Mesothelial cell of epicardium (in vitro differentiated cells): ENCODE measurements at regions not wholly inside any gene's neighbourhood (a gene's known extent, or its start where the extent isn't known, plus 50 kb on each side); places are given as distances from the start of the nearest gene placed in this dataset.
"Not testable (repeated sequence)": the region's sequence is repeated elsewhere in the genome, so short reads cannot be mapped to it uniquely, and the experiment has no call there.

Source experiments
- DNase-seq, 2 experiments: peaks; one replicate each; pipeline ENCODE4 v3.0.0; 2021; ENCODE audit warnings: low spot score in 2 of 2; ENCODE audit not compliant: unreplicated experiment in 2 of 2
- H3K27ac Mint-ChIP-seq: 2 replicates; pipeline ENCODE4 v1.8.0; 2021; ENCODE audit warnings: mixed read lengths
- H3K27me3 Mint-ChIP-seq: 2 replicates; pipeline ENCODE4 v1.8.0; 2021; ENCODE audit warnings: low read depth, mixed read lengths
- H3K36me3 Mint-ChIP-seq: 2 replicates; pipeline ENCODE4 v1.8.0; 2021; ENCODE audit warnings: mixed read lengths
- H3K4me1 Mint-ChIP-seq: 2 replicates; pipeline ENCODE4 v1.8.0; 2021; ENCODE audit warnings: mixed read lengths
- H3K4me3 Mint-ChIP-seq: 2 replicates; pipeline ENCODE4 v1.8.0; 2021; ENCODE audit warnings: mild to moderate bottlenecking, moderate library complexity, mixed read lengths
- H3K9me3 Mint-ChIP-seq: 2 replicates; pipeline ENCODE4 v1.8.0; 2021; ENCODE audit warnings: mixed read lengths
- CTCF ChIP-seq: fragments of 200-600 bp; sonication (generic); IDR thresholded peaks from one replicate; pipeline ENCODE4 v1.5.0; 2021; ENCODE audit warnings: antibody characterized with exemption; ENCODE audit not compliant: unreplicated experiment

DNA sequence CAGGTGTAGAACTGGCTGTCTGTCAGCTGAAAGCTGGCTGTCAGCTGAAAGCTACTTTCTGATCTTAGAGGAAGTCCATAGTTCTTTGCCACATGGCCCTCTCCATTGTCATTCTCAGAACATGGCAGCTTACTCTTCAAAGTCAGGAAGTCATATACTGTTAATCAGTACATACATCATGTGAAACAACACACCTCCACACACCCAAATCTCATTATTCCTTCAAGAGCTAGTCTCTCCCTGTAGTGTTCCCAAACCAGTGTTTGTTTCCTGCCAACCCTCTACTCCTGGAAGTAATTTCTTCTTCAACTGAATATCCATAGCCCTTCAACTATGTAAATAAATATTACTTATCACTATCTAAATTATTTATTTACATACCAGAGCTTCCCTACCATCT lies 58.9 kb downstream of the OR5AK2 start:
- DNase-seq = no peak
- Mint-ChIP-seq H3K9me3 (peaks cover 22% of the 10 kb centered on the region), H3K27ac (no peak overlapping the region), H3K4me3 (no peak overlapping the region), H3K4me1 (no peaks in the 10 kb centered on the region), H3K27me3 (no peaks in the 10 kb centered on the region), H3K36me3 (peaks cover 2% of the 10 kb centered on the region)
- no peak for TF ChIP-seq CTCF

- Mint-ChIP-seq H3K4me3 (no peak overlapping the region), H3K4me1 (peaks cover 2% of the 10 kb centered on the region), H3K27ac (no peak overlapping the region), H3K36me3 (peaks cover 2% of the 10 kb centered on the region), H3K27me3 (no peaks in the 10 kb centered on the region), H3K9me3 (peaks cover 15% of the 10 kb centered on the region)
- TF ChIP-seq CTCF = no peak
- no peak for DNase-seq
Observed at GRCh38 chr11:57049749-57050148, 61.0 kb downstream of the OR5AK2 start.

DNA sequence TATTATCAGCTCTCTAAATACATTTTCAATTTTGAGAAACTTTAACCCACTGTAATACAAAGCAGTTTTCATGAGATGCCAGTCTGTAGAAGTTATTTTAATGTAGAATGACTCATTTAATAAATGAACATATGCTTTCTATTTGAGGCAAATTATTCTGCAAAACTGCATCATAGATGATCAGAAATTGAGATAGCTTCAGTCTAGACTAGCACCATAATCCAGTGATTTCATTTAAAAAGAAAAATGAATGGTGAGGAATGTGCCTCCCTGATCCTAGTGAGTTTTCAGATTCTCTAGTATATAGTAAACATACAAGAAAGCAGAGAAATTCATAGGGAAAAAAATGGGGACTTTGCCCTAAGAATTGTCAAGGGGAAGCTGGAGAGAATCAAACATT lies 66.1 kb downstream of the OR5AK2 start:
- H3K36me3 Mint-ChIP-seq = peaks cover 2% of the 10 kb centered on the region
- peaks cover 6% of the 10 kb centered on the region for H3K9me3 Mint-ChIP-seq
- H3K27ac Mint-ChIP-seq = no peak overlapping the region
- H3K27me3 Mint-ChIP-seq = peaks cover 2% of the 10 kb centered on the region
- TF ChIP-seq CTCF = no peak
- no peak for DNase-seq
- H3K4me1 Mint-ChIP-seq = peaks cover 6% of the 10 kb centered on the region
- H3K4me3 Mint-ChIP-seq = no peak overlapping the region

GRCh38 chr11:57055744-57056143 lies 67.0 kb downstream of the OR5AK2 start:
- H3K4me1 Mint-ChIP-seq = peaks cover 6% of the 10 kb centered on the region
- H3K36me3 Mint-ChIP-seq = peaks cover 2% of the 10 kb centered on the region
- no peak for TF ChIP-seq CTCF
- H3K4me3 Mint-ChIP-seq = no peak overlapping the region
- H3K9me3 Mint-ChIP-seq = peaks cover 12% of the 10 kb centered on the region
- H3K27me3 Mint-ChIP-seq = peaks cover 2% of the 10 kb centered on the region
- DNase-seq = no peak
- peak overlapping the region; percentile 36 for H3K27ac Mint-ChIP-seq

DNA sequence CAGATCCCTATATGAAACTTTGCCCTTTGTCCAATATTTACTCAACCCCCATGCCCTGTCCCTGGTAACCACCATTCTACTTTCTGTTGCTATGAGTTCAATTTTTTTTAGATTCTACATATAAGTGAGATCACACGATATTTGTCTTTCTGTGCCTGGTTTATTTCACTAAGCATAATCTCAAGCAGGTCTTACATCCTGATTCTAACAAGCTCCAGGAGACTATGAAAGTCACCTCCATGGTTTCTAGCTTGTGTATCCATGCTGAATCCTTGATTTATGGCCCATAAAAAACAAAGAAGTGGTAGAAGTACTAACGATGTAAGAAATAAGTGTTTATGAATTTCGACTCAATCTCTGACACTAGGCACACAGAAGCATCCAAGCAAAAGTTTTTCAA lies 68.0 kb downstream of the OR5AK2 start:
- Mint-ChIP-seq H3K4me1 (peaks cover 6% of the 10 kb centered on the region), H3K27me3 (peaks cover 2% of the 10 kb centered on the region), H3K36me3 (peaks cover 2% of the 10 kb centered on the region), H3K9me3 (peaks cover 15% of the 10 kb centered on the region), H3K4me3 (no peak overlapping the region), H3K27ac (no peak overlapping the region)
- no peak for DNase-seq
- no peak for TF ChIP-seq CTCF

GRCh38 chr11:57057561-57057960 lies 68.8 kb downstream of the OR5AK2 start:
- H3K27ac Mint-ChIP-seq = no peak overlapping the region
- peaks cover 2% of the 10 kb centered on the region for H3K27me3 Mint-ChIP-seq
- H3K36me3 Mint-ChIP-seq = no peaks in the 10 kb centered on the region
- DNase-seq = no peak
- H3K4me1 Mint-ChIP-seq = peaks cover 6% of the 10 kb centered on the region
- no peak overlapping the region for H3K4me3 Mint-ChIP-seq
- TF ChIP-seq CTCF = no peak
- peaks cover 17% of the 10 kb centered on the region for H3K9me3 Mint-ChIP-seq

GRCh38 chr11:57062957-57063356 lies 74.2 kb downstream of the OR5AK2 start:
- not testable (repeated sequence) for DNase-seq, H3K27ac Mint-ChIP-seq, H3K4me3 Mint-ChIP-seq, H3K27me3 Mint-ChIP-seq, H3K36me3 Mint-ChIP-seq, H3K4me1 Mint-ChIP-seq
- H3K9me3 Mint-ChIP-seq = peaks cover 36% of the 10 kb centered on the region
